GM18505 (cell line): ENCODE measurements at regions not wholly inside any gene's neighbourhood (a gene's known extent, or its start where the extent isn't known, plus 50 kb on each side); places are given as distances from the start of the nearest gene placed in this dataset.

Experiments used
- ATAC-seq: cut with Tn5 transposase; IDR thresholded peaks from one replicate; pipeline ENCODE4 v1.9.1; 2021; ENCODE audit not compliant: unreplicated experiment
- POLR2A ChIP-seq: IDR thresholded peaks from 4 replicates; pipeline ENCODE4 v1.6.1; 2011; ENCODE audit warnings: borderline replicate concordance; ENCODE audit not compliant: insufficient read depth, insufficient read length; ENCODE audit errors: extremely low read depth

DNA sequence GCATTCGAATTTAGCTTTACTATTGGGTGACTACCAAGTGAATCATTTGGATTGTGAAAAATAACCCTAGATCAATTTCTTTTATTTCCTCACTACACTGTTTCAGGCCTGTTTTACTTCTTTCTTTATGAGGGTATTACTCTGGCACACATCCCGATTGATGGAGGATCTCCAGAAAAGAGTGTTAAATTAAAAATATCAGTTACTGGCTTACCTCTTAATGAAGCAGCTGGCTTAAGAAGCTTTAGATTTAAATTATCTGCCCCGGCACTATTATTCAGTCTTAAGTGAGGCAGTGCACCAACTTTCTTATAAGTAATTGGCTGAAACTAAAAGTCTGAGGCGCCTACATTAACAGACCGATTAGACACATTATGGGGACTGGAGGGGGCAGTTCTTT, 1097.4 kb downstream of the TTLL7 start:
- no peak for ATAC-seq
- TF ChIP-seq POLR2A, result no peak

DNA sequence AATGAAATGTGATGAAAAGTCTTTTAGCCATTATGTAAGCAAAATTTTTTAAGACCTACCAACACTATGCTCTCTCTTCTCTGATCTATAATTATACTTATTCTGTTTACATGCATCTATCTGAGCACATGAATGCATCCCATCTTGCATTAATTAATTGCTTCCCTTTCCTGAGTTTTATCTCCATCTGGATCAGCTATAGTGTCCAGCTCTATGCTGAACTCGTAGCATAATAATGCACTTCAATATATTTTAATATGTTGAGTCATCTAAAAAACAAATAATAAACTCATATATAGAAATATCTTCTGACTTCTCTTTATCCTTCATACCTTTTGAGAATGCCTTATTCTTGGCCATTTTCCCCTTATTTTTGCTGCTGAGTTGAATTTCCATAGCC, 1097.8 kb downstream of the TTLL7 start:
- ATAC-seq, result no peak
- no peak for TF ChIP-seq POLR2A

DNA sequence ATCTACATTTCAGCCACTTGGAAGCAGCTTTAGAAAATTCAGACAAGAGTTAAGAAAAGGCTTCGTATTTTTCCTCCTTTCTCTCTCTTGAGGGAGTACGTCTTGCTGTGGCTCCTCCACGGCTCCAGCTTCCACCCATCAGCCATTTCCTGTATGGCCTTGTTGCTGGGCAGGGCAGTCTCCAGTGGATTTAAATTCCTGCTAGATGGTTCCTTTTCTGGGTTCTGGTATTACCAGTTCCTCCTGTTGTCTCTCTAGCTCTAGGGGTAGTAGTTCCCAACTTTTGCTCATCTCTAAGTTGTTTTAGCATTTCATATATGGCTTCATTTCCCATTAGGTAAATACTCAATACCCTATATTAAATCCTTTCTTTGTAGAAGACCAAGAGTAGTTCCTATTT, 1098.3 kb downstream of the ADGRL2 start:
- ATAC-seq, result no peak
- no peak for TF ChIP-seq POLR2A

DNA sequence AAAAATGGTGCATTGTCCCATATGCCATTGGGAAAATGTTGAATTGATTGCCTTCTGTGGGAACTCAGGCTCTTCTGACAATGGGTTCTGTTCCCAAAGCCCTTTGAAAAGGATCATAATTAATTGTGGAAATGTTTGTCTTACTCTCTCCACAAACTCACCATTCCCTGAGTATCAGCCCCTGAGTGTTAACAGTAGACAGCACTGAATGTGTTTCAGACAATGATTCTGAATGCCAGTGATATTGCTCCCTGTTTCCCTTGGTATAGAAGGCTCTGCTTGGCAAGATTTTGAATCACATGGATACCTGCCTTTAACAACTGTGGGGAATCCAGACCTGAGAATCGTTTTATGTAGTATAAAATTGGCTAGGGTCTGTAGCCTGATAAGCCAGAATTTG, 1096.8 kb downstream of the ADGRL2 start:
- TF ChIP-seq POLR2A, result no peak
- no peak for ATAC-seq

DNA sequence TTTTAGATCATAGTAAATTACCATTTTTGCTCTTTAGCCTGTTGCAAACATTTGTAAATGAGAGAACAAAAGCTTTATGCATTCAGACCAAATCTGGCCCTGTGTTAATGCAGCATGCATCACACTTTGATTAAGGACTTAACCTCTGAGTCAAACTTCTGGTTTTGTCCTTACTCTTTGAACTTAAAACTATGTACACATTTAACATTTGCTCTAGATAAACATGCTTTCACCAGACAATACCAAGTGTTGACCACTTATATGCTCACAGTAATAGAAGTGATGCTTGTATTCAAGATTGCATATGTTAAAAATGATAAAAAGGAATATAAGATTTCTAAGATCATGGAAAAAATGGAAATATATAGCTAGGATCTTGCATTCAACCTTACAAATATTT, 1095.3 kb downstream of the ADGRL2 start:
- TF ChIP-seq POLR2A, result no peak
- no peak for ATAC-seq

DNA sequence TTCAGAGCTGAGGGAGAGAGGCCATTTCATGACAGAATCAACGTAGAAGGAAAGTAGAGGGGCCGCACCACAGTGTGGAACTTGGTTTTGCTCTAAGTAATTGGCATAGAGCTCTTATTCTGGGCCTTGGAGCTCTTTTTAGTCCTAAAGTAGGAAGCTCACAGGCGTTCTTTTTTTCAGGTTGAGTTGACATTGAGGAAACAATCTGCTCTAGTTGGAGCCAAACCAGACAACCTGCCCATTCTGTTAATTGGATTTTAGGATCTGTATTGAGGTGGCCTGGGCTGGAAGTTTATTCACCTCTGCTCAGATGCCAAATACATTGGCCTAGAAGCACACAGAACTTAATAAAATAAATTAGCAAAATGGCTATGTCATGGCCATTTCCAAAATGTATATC, 1093.9 kb downstream of the ADGRL2 start:
- TF ChIP-seq POLR2A, result no peak
- no peak for ATAC-seq

DNA sequence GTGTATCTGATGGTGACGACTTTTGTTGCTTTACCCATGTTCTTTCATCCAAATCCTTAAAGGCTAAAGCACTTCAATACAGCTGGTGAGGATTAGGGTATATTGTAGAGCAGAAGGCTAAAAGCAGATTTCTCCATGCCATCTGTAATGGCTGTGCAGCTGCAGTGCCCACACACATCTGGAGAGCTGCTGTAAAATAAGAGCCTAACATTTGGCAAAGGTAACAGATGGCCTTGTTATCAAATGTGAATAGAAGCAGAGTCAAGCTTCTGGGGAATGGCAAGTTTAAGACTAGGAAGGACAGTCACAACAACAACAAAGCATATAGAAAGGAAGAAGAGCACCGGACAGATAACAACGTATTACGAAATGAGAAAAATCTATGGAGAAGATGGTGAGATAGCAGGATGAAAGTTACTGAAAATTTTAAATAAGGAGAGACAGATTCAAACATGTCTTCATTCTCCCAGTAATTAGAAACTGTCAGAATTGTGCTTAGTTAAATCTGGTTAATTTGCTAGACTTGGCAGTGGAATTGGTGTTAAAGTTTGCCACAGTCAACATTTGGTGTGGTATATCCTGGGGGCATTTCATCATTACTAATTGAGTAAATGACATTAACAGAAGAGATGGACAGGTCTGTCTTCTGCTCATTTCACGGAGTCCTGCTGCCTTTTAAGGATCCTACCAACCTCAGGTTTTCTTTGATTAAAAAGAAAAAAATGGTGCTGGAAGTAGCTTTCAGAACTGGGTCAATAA, 1093.2 kb downstream of the ADGRL2 start:
- no peak for TF ChIP-seq POLR2A
- ATAC-seq, result no peak

DNA sequence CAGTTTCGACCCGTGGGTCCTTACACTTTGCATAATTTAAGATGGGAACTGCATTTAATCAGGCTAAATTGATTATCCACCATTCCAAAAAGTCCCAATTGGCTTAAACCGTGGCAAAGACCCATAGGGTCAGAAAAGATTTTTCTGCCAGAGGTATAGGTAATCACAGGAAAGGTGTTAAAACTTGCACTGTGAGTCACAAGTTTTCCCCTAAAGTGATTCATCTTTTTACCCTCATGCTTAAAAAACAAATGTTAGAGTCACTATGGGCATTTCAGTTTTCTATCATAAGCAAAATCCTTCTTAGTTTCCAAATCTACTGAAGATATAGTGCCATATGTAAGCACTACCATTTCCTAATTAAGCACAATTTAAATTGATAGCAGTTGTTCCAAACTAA, 1079.8 kb downstream of the ADGRL2 start:
- TF ChIP-seq POLR2A, result no peak
- no peak for ATAC-seq

DNA sequence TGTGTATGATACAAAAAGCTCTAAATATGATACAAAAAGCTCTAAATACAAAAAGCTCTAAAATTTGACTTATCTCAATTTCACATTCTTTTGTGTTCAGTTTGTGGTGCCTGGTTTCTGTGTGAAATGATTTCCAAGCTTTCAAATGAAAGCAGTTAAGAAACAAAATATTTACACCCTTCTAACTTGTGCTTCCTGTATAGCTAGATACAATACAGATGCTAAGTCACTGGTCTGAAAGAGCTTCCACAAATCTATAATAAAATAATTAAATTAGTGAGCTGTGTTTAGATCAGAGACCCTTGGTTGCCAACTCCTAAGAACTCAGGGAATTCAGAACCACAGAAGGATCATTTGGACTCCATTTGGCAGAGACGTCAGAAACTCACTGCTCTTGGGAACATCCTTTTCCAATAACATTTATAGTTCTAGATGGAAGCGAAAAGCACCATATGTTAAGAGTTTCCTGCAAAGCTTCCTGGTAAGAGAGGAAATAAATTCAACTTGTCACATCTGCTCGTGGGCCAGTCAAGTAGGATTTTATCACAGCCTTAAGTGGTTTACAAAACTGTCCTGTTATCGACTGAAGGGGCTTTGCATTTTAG, 1079.1 kb downstream of the ADGRL2 start:
- no peak for TF ChIP-seq POLR2A
- no peak for ATAC-seq

DNA sequence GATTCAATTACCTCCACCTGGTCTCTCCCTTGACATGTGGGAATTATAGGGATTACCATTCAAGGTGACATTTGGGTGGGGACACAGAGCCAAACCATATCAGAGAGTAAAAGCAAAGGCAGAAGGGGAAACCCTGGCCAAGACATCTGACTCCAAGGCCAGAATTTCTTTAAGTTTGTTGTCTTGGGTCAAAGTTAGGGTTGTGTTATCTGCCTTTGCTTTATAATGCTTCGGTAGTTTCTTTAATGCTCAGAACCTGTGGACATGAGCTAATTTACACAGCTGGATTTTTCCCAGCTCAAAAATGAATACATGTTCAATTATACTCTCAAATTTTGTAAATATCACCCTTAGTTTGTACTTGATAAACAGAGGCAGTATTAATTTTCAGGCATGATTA, 1074.4 kb downstream of the ADGRL2 start:
- ATAC-seq, result no peak
- no peak for TF ChIP-seq POLR2A

DNA sequence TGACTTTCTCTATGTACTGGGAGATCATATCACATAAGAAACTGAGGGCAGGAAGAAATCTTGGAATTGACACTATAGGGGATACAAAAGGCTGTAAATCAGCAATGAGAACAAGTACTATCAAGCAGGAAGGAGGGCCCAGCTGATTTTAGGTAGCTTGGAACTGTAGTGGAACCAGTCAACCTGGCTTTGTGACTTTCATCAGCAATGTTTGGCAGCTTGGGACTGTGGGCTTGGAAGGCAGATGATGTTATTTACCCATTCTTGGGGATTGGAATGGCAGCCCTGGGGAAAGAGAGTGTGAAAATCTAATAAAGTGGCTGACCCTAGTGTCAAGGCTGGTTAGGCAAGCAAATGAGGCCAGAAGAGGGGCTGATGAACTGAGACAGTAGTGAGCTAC, 1073.3 kb downstream of the ADGRL2 start:
- TF ChIP-seq POLR2A, result no peak
- ATAC-seq, result no peak

DNA sequence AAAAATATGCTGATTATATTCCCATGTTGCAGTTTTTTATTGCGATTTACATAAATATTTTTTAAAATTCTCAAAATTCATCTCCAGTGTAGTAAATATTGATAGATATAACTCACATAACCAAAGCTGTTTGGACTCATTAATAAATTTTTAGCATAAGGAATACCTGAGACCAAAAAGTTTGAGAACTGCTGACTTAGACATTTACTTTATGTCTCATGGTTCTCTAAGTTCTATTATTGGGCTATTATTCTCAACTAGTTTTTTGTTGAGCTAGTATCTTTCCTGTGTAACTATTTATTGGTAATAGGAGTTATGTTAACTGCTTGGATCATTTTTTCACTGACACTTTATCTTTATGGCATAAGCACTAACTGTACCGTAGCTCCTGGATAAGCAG, 1069.6 kb downstream of the ADGRL2 start:
- ATAC-seq, result no peak
- no peak for TF ChIP-seq POLR2A

DNA sequence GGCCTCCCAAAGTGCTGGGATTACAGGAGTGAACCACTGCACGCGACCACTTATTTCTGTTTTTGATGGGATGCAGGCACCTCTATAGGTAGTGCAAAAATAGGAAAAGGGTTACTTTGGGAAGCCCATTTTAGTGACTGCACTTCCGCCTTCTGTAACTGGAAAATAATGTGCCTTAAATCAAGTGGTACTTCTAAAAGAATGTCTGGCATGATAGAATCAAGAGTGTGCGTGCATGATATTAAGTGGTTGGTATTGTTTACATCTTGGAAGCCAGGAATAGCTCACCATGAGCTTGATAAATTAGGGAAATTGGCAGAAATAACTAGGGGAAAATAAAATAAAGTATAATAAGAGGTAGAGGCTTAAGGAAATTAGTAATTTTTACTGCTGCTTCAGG, 1067.0 kb downstream of the ADGRL2 start:
- TF ChIP-seq POLR2A, result no peak
- no peak for ATAC-seq

DNA sequence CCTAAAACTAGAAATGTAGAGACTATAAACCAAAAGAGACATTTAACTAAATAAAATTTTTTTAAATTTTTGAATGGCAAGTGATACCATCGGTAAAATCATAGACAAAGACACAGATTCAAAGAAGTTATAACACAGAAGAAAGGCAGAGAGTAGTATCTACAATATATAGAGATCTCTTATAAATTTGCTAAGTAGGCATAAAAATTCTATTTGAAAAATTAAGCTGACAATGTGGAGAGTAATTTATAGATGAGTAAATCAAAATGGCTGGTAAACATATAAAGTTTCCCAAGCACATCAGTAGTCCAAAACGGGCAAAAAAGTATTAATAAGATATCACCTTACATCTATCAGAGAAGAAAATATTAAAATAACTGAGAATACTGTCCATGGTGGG, 1061.0 kb downstream of the ADGRL2 start:
- no peak for TF ChIP-seq POLR2A
- no peak for ATAC-seq

DNA sequence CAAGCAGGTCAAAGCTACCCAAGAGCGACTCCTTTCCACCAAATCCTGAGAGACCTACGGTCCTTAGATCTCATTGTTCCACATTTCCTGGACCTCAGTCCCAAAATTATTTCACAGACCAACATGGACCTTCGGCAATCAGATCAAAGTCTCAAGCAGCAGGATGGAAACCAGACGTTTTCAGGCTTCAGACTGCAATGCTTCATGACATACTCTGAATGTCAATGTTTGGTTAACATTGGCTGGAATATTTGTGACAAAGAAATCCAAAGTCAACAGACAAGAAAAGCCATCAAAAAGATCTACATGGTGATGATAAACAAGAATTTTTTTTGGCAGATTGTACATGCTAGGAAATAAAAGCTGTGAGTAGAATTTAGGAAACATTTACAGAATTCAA, 1057.3 kb downstream of the ADGRL2 start:
- ATAC-seq, result no peak
- TF ChIP-seq POLR2A, result no peak

DNA sequence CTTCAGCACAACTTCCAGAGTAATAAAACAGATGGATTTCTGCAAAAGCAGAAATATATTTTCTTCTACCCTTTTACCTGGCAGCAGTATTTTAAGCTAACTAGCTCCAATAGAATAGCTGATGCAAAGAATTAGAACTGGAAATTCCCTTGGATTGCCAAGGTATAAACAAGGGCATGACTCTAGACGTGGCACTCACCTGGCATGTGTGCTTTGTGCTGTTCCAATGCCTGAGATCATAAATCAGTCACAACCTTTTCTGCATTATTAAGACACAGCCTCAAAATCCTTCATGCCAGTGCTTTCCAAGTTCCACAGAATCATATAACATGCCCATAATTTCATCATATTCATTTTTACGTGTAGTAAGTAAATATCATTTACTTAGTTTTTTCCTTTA, 1048.7 kb downstream of the ADGRL2 start:
- ATAC-seq, result no peak
- TF ChIP-seq POLR2A, result no peak

DNA sequence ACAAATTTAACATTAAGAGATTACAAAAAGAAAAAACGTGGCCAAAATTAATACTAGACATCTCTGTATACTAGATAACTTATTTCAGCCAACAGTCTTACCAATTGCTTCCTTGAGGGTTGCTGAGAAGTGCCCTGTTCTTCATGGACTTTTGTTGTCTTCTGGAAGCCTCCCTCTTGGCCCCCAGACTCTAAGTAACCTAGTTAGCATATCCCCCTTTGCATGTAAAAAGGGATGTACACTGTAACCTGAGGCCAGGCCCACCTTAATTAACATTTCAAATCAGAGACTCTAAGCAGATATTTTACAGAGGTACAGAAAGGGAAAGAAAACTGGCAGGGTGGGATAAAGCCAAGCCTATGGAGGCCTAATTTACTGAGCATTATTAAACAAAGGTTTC, 1047.3 kb downstream of the ADGRL2 start:
- no peak for ATAC-seq
- no peak for TF ChIP-seq POLR2A
